Left lung (tissue), 4 donors: ENCODE measurements at regions not wholly inside any gene's neighbourhood (a gene's known extent, or its start where the extent isn't known, plus 50 kb on each side); places are given as distances from the start of the nearest gene placed in this dataset.
"Not testable (repeated sequence)": the region's sequence is repeated elsewhere in the genome, so short reads cannot be mapped to it uniquely, and the experiment has no call there.

Experiments used
- ATAC-seq: fragments of 200-7000 bp; cut with Tn5 transposase; one replicate; pipeline ENCODE4 v1.9.1; 2020; ENCODE audit warnings: moderate library complexity
- DNase-seq, 4 donors: peaks; one replicate each; pipeline ENCODE4 v3.0.0-alpha.2; 2013 to 2020
- H3K27ac ChIP-seq, 2 donors: fragments of 200-600 bp; sonication (generic) in 1 of 2; one replicate each; pipeline versions ENCODE4 v1.5.0 to v1.8.0; 2020 to 2021
- H3K27me3 ChIP-seq, 2 donors: fragments of 200-600 bp; sonication (generic) in 1 of 2; one replicate each; pipeline versions ENCODE4 v1.5.0 to v1.8.0; 2020 to 2021
- H3K36me3 ChIP-seq, 2 donors: fragments of 200-600 bp; sonication (generic) in 1 of 2; one replicate each; pipeline versions ENCODE4 v1.5.0 to v1.8.0; 2020 to 2021
- H3K4me1 ChIP-seq, 2 donors: fragments of 200-600 bp; one replicate each; pipeline ENCODE4 v1.8.0; 2021
- H3K4me3 ChIP-seq, 2 donors: fragments of 200-600 bp; sonication (generic) in 1 of 2; one replicate each; pipeline versions ENCODE4 v1.5.0 to v1.8.0; 2020 to 2021; ENCODE audit warnings: mild to moderate bottlenecking in 1 of 2
- H3K9me3 ChIP-seq, 2 donors: fragments of 200-600 bp; sonication (generic) in 1 of 2; one replicate each; pipeline versions ENCODE4 v1.5.0 to v1.8.0; 2020 to 2021
- intact Hi-C, 2 donors: fragments of 100-400 bp; cut with DNase I; formaldehyde crosslinking; loops; one replicate each; pipeline versions ENCODE4 v1.11.2 to v1.14.2; 2022
- TF ChIP-seq, protein P1 (sequence below), 2 donors: fragments of 200-600 bp; sonication (generic) in 1 of 2; IDR thresholded peaks; one replicate each; pipeline versions ENCODE4 v1.5.0 to v1.8.0; 2021; ENCODE audit warnings: antibody characterized with exemption in 2 of 2
- donor health status: DM: no; HTN: yes; CAD: no.
- donor health status: DM: no; HTN: no; CAD: no.

DNA sequence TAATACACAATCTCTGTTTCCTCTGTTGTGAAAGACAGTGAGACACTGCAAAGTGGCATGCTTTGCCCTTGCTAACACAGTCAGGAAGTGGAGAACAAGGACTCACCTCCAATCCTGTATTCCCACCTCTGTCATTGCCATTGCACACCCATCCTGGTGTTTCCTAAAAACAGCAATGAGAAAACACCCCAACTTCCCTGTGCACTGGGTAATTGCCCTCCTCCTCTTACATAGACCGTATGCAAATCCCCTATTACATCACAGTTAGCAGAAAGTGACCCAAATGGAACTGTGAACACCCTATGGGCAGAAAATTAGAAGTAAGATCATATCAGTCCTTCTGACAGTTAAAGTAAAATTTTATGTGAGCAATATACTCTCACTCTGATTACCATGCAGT lies 355.5 kb downstream of the BCL11B start:
- ATAC-seq (no peak), DNase-seq (no peak)
- H3K4me3 ChIP-seq = no peak overlapping the region
- TF ChIP-seq, protein P1, sequence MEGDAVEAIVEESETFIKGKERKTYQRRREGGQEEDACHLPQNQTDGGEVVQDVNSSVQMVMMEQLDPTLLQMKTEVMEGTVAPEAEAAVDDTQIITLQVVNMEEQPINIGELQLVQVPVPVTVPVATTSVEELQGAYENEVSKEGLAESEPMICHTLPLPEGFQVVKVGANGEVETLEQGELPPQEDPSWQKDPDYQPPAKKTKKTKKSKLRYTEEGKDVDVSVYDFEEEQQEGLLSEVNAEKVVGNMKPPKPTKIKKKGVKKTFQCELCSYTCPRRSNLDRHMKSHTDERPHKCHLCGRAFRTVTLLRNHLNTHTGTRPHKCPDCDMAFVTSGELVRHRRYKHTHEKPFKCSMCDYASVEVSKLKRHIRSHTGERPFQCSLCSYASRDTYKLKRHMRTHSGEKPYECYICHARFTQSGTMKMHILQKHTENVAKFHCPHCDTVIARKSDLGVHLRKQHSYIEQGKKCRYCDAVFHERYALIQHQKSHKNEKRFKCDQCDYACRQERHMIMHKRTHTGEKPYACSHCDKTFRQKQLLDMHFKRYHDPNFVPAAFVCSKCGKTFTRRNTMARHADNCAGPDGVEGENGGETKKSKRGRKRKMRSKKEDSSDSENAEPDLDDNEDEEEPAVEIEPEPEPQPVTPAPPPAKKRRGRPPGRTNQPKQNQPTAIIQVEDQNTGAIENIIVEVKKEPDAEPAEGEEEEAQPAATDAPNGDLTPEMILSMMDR (IDR thresholded peaks at IDR 0.05) = no peak
- no peaks in the 10 kb centered on the region for H3K36me3 ChIP-seq
- peaks cover 0 to 7% of the 10 kb centered on the region in 2 donors for H3K27me3 ChIP-seq
- no peaks in the 10 kb centered on the region for H3K9me3 ChIP-seq
- intact Hi-C loops = no loop called here
- H3K27ac ChIP-seq = no peak overlapping the region
- H3K4me1 ChIP-seq = no peaks in the 10 kb centered on the region

DNA sequence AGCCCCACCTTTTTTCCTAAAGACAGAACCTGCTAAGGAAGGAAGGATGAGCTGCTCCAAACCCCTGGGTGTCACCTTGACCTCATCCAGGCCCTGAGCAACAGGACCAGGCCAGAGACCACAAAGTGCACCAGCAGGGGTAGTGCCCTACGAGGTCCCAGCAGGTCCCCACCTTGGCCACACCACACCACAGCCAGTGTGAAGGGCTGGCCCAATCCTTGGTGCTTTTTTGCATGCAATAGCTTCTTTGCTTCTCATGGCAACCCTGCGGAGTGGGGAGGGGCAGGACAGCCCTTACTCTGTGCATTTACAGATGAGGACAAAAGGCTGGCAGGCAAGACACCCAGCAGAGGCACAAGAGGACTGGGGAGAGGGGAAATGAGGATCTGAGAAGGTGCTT lies 352.6 kb downstream of the BCL11B start:
- Histone ChIP-seq H3K4me1 (no peaks in the 10 kb centered on the region), H3K9me3 (no peaks in the 10 kb centered on the region), H3K27ac (no peak overlapping the region), H3K36me3 (no peaks in the 10 kb centered on the region), H3K27me3 (no peaks in the 10 kb centered on the region), H3K4me3 (no peak overlapping the region)
- ATAC-seq (no peak), DNase-seq (no peak)
- TF ChIP-seq, protein P1 (IDR thresholded peaks at IDR 0.05) = no peak
- intact Hi-C loops = no loop called here

DNA sequence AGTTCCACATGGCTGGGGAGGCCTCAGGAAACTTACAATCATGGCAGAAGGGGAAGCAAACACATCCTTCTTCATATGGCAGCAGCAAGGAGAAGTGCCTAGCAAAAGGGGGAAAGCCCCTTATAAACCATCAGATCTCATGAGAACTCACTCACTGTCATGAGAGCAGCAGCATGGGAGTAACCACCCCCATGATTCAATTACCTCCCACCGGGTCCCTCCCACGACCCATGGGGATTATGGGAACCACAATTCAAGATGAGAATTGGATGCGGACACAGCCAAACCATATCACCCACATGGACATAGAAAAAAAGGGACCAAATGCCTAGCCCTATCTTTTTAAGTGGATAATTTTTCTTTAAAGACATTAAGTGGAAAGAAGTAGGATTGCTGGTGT lies 350.7 kb downstream of the BCL11B start:
- not testable (repeated sequence) for DNase-seq

DNA sequence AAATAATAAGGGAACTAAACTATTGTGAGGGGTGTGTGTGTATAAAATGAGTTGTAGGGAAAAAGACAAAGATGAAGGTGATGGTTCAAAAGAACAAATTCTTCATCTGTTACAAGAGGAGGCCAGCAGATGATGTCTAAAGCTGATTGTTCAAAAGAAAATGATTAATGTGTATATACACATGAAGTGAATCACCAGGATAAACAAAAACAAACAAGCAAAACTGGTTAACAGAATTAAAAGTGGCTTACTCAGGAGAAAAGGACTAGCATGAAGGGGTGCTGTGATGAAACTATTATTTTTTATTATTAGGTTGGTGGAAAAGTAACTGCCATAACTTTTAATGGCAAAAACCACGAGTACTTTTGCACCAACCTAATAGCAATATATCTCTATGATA lies 348.4 kb downstream of the BCL11B start:
- Histone ChIP-seq H3K4me1 (no peaks in the 10 kb centered on the region), H3K36me3 (no peaks in the 10 kb centered on the region), H3K27me3 (no peaks in the 10 kb centered on the region), H3K27ac (no peak overlapping the region), H3K9me3 (no peaks in the 10 kb centered on the region), H3K4me3 (no peak overlapping the region)
- TF ChIP-seq, protein P1 (IDR thresholded peaks at IDR 0.05) = no peak
- no peak for ATAC-seq
- no peak for DNase-seq
- intact Hi-C loops = no loop called here

More for the DNA sequence above, 350.7 kb downstream of the BCL11B start:
- intact Hi-C loops, H3K27ac ChIP-seq, H3K9me3 ChIP-seq, H3K27me3 ChIP-seq, H3K4me1 ChIP-seq, ATAC-seq, H3K4me3 ChIP-seq, H3K36me3 ChIP-seq: not testable (repeated sequence)

DNA sequence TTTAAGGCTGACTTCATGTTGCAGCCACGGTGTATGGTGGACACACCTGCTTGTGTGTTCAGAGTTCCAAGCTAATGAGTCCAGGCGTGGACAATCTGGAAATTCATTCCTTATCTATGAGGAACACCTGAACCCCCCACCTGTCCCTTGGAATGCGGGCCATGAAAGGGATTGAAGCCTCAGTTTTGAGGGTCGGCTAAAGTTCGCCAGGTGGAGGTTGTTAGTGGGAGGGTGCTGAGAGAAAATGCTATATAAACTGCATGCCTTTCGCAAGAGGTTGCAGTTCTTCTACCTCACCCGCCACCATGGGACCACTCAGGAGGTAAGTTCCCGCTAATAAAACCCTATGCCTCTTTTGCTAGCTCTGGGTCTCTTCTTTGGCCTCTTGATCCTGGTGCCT lies 348.0 kb downstream of the BCL11B start:
- Histone ChIP-seq H3K36me3 (no peaks in the 10 kb centered on the region), H3K9me3 (no peaks in the 10 kb centered on the region), H3K27me3 (no peaks in the 10 kb centered on the region), H3K27ac (no peak overlapping the region), H3K4me1 (no peaks in the 10 kb centered on the region), H3K4me3 (no peak overlapping the region)
- intact Hi-C loops = no loop called here
- DNase-seq = no peak
- TF ChIP-seq, protein P1 (IDR thresholded peaks at IDR 0.05) = no peak
- no peak for ATAC-seq

DNA sequence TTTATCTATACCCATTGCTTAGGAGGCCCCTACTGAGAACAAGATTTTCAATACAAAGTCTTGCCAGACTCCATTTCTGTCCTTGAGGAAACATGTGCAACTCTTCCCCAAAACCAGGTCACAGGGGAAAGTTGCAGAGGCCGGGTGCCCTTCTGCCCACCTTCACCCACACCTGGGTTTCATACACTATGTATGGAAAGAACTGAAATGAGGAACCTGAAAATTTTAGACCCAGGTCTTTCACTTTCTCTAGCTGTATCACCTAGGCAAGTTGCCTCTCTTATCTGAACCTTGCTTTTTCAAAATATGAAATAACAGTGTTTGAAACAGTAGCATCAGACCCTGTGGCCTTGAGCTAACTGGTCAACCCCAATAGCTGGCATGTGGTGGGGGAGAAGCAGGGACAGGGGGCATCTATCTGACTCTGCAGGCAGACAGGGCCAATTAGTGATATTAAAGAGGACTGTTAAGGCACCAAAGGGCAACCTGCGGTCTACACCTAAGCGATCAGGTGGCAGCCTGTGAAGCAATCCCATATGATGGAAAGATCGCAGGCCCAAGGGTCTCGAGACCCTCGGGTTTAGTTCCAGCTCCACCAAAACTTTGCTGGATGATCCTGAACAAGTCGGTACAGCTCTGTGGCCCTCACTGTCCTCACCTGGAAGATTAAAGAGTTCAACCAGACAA lies 346.5 kb downstream of the BCL11B start:
- no peak overlapping the region for H3K27ac ChIP-seq
- H3K36me3 ChIP-seq = no peaks in the 10 kb centered on the region
- H3K9me3 ChIP-seq = no peaks in the 10 kb centered on the region
- no peak overlapping the region for H3K4me3 ChIP-seq
- H3K4me1 ChIP-seq = no peaks in the 10 kb centered on the region
- TF ChIP-seq, protein P1 (IDR thresholded peaks at IDR 0.05) = no peak
- ATAC-seq (no peak), DNase-seq (no peak)
- H3K27me3 ChIP-seq = no peaks in the 10 kb centered on the region
- intact Hi-C loops = no loop called here
